ENCODE measurements at regions not wholly inside any gene's neighbourhood (a gene's known extent, or its start where the extent isn't known, plus 50 kb on each side); places are given as distances from the start of the nearest gene placed in this dataset.
"Not testable (repeated sequence)": the region's sequence is repeated elsewhere in the genome, so short reads cannot be mapped to it uniquely, and the experiment has no call there.

- no peak for DNase-seq (ENCODE audit: low read depth)
Observed at GRCh38 chr7:50915621-50916020, 132.9 kb upstream of the GRB10 start.

- no peak for DNase-seq (ENCODE audit: low read depth)
Observed at GRCh38 chr7:50914460-50914859, 131.8 kb upstream of the GRB10 start.

- no peak for DNase-seq (ENCODE audit: low read depth)
Observed at GRCh38 chr7:50908628-50909290, 126.1 kb upstream of the GRB10 start.

- DNase-seq (ENCODE audit: low read depth): not testable (repeated sequence)
Observed at GRCh38 chr7:50898604-50899477, 116.1 kb upstream of the GRB10 start.

GRCh38 chr7:50887061-50887460 lies 104.4 kb upstream of the GRB10 start:
- not testable (repeated sequence) for DNase-seq (ENCODE audit: low read depth)

GRCh38 chr7:50872437-50872836 lies 89.7 kb upstream of the GRB10 start:
- DNase-seq (ENCODE audit: low read depth): no peak

GRCh38 chr7:50869108-50869725 lies 86.5 kb upstream of the GRB10 start:
- peak; percentile 60 for DNase-seq (ENCODE audit: low read depth)

- DNase-seq (ENCODE audit: low read depth): no peak
Observed at GRCh38 chr7:50868426-50869100, 85.9 kb upstream of the GRB10 start.

- no peak for DNase-seq (ENCODE audit: low read depth)
Observed at GRCh38 chr7:50867034-50867356, 84.3 kb upstream of the GRB10 start.

- DNase-seq (ENCODE audit: low read depth): no peak
Observed at GRCh38 chr7:50866343-50867033, 83.8 kb upstream of the GRB10 start.

GRCh38 chr7:50865450-50865849 lies 82.8 kb upstream of the GRB10 start:
- no peak for DNase-seq (ENCODE audit: low read depth)

GRCh38 chr7:50864694-50865093 lies 82.0 kb upstream of the GRB10 start:
- DNase-seq (ENCODE audit: low read depth): no peak

- DNase-seq (ENCODE audit: low read depth): no peak
Observed at GRCh38 chr7:50863053-50863452, 80.4 kb upstream of the GRB10 start.

GRCh38 chr7:50862302-50862701 lies 79.6 kb upstream of the GRB10 start:
- DNase-seq (ENCODE audit: low read depth): no peak

GRCh38 chr7:50860598-50860997 lies 77.9 kb upstream of the GRB10 start:
- DNase-seq (ENCODE audit: low read depth): no peak

GRCh38 chr7:50860174-50860573 lies 77.5 kb upstream of the GRB10 start:
- DNase-seq (ENCODE audit: low read depth): no peak

GRCh38 chr7:50858528-50859245 lies 76.0 kb upstream of the GRB10 start:
- DNase-seq (ENCODE audit: low read depth): no peak

GRCh38 chr7:50857804-50858489 lies 75.3 kb upstream of the GRB10 start:
- no peak for DNase-seq (ENCODE audit: low read depth)

- DNase-seq (ENCODE audit: low read depth): no peak
Observed at GRCh38 chr7:50856806-50857205, 74.1 kb upstream of the GRB10 start.

GRCh38 chr7:50856231-50856630 lies 73.5 kb upstream of the GRB10 start:
- DNase-seq (ENCODE audit: low read depth): no peak

- DNase-seq (ENCODE audit: low read depth): no peak
Observed at GRCh38 chr7:50855526-50855925, 72.8 kb upstream of the GRB10 start.
